Colonic mucosa (tissue), 4 donors: ENCODE measurements at regions not wholly inside any gene's neighbourhood (a gene's known extent, or its start where the extent isn't known, plus 50 kb on each side); places are given as distances from the start of the nearest gene placed in this dataset.

Experiments
- DNase-seq: peaks from one replicate; pipeline ENCODE4 v3.0.0-alpha.2; 2020
- H3K27ac ChIP-seq: fragments of 200-600 bp; one replicate; pipeline ENCODE4 v1.8.0; 2021
- H3K27me3 ChIP-seq: fragments of 200-600 bp; one replicate; pipeline ENCODE4 v1.8.0; 2021
- H3K36me3 ChIP-seq: fragments of 200-600 bp; one replicate; pipeline ENCODE4 v1.8.0; 2021
- H3K4me1 ChIP-seq: fragments of 200-600 bp; one replicate; pipeline ENCODE4 v1.8.0; 2021; ENCODE audit warnings: mild to moderate bottlenecking
- H3K4me3 ChIP-seq: fragments of 200-600 bp; one replicate; pipeline ENCODE4 v1.8.0; 2021
- H3K9ac ChIP-seq, 2 donors: one replicate each; pipeline ENCODE4 v1.7.0; 2013; ENCODE audit warnings: control low read depth in 2 of 2, low read depth in 2 of 2, low read length in 2 of 2
- H3K9me3 ChIP-seq: fragments of 200-600 bp; one replicate; pipeline ENCODE4 v1.8.0; 2021
- intact Hi-C: fragments of 100-400 bp; cut with DNase I; formaldehyde crosslinking; loops from one replicate; pipeline ENCODE4 v1.14.1; 2022
- TF ChIP-seq, protein P1 (sequence below): fragments of 200-600 bp; IDR thresholded peaks from one replicate; pipeline ENCODE4 v1.8.0; 2022; ENCODE audit warnings: antibody characterized with exemption, mild to moderate bottlenecking
- donor health status: healthy.
- donor health status: DM: no; HTN: no; CAD: no.
- donor health status: DM: no; HTN: no; CAD: no.

GRCh38 chrX:34849371-34849770 is 93.2 kb upstream of the FAM47B start:
- Histone ChIP-seq H3K4me3 (no peak overlapping the region), H3K9me3 (no peaks in the 10 kb centered on the region), H3K27me3 (no peaks in the 10 kb centered on the region), H3K9ac (no peak overlapping the region), H3K36me3 (no peaks in the 10 kb centered on the region), H3K4me1 (no peaks in the 10 kb centered on the region), H3K27ac (no peak overlapping the region)
- no peak for DNase-seq
- intact Hi-C loops = no loop called here
- TF ChIP-seq, protein P1, sequence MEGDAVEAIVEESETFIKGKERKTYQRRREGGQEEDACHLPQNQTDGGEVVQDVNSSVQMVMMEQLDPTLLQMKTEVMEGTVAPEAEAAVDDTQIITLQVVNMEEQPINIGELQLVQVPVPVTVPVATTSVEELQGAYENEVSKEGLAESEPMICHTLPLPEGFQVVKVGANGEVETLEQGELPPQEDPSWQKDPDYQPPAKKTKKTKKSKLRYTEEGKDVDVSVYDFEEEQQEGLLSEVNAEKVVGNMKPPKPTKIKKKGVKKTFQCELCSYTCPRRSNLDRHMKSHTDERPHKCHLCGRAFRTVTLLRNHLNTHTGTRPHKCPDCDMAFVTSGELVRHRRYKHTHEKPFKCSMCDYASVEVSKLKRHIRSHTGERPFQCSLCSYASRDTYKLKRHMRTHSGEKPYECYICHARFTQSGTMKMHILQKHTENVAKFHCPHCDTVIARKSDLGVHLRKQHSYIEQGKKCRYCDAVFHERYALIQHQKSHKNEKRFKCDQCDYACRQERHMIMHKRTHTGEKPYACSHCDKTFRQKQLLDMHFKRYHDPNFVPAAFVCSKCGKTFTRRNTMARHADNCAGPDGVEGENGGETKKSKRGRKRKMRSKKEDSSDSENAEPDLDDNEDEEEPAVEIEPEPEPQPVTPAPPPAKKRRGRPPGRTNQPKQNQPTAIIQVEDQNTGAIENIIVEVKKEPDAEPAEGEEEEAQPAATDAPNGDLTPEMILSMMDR = no peak

DNA sequence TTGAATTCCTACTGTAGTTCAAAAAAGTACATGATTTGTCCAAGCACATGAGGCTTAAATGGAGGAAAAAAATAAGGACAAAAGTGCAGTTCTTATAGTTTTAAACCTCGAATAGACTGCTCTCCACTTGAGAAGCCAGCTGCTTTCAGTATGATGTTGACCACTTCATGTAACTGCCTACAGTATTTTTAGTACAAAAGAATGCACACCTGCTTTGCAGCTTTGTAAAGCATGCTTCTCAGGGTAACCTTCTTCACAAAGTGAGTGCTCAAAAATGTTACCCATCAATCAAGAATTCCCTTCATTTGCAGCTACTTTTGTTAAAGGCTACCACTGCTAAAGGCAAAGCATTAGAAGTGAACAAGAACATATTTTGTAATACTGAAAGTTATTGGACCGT is 83.4 kb upstream of the FAM47B start:
- intact Hi-C loops = no loop called here
- H3K27me3 ChIP-seq = no peaks in the 10 kb centered on the region
- H3K9me3 ChIP-seq = no peaks in the 10 kb centered on the region
- no peaks in the 10 kb centered on the region for H3K4me1 ChIP-seq
- TF ChIP-seq, protein P1 = no peak
- no peak for DNase-seq
- H3K36me3 ChIP-seq = no peaks in the 10 kb centered on the region
- H3K9ac ChIP-seq = no peak overlapping the region
- no peak overlapping the region for H3K4me3 ChIP-seq
- no peak overlapping the region for H3K27ac ChIP-seq

DNA sequence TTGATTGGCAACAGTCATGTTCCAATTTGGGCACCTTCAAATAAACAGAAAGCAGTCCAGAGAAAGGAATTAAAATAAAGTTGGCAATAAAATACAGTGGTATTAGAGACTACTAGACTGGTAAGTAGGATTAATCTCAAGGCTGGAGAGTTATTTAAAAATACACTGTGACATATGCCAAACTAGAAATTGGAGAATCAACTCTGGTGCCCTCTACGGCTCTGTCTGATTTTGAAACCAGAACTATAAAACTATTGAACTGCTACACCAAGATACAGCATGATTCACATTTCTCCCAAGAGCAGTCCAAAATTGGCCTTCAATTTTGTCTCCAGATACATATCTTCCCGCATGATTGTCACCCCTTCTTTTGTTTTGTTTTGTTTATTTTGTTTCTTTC is 78.7 kb upstream of the FAM47B start:
- Histone ChIP-seq H3K9ac (no peak overlapping the region), H3K9me3 (no peaks in the 10 kb centered on the region), H3K27me3 (no peaks in the 10 kb centered on the region), H3K36me3 (no peaks in the 10 kb centered on the region), H3K4me1 (no peaks in the 10 kb centered on the region), H3K27ac (no peak overlapping the region), H3K4me3 (no peak overlapping the region)
- intact Hi-C loops = no loop called here
- TF ChIP-seq, protein P1 = no peak
- no peak for DNase-seq

GRCh38 chrX:34866646-34867045 is 76.0 kb upstream of the FAM47B start:
- no peaks in the 10 kb centered on the region for H3K36me3 ChIP-seq
- H3K27ac ChIP-seq = no peak overlapping the region
- H3K9me3 ChIP-seq = no peaks in the 10 kb centered on the region
- no peak overlapping the region for H3K9ac ChIP-seq
- H3K4me3 ChIP-seq = no peak overlapping the region
- DNase-seq = no peak
- TF ChIP-seq, protein P1 = no peak
- H3K4me1 ChIP-seq = no peaks in the 10 kb centered on the region
- intact Hi-C loops = no loop called here
- no peaks in the 10 kb centered on the region for H3K27me3 ChIP-seq

DNA sequence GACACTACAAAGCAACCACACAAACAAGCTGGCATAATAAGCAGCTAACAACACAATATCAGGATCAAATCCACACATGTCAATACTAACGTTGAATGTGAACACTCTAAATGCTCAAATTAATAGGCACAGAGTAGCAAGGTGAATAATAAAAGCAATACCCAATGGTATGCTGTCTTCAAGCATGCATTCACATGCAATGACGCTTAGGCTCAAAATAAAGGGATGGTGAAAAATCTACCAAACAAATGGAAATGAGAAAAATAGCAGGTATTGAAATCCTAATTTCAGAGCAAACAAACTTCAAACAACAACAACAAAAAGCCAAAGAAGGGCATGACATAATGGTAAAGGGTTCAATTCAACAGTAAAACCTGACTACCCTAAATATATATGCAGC is 74.0 kb upstream of the FAM47B start:
- intact Hi-C loops = no loop called here
- H3K4me3 ChIP-seq = no peak overlapping the region
- H3K36me3 ChIP-seq = no peaks in the 10 kb centered on the region
- H3K27me3 ChIP-seq = no peaks in the 10 kb centered on the region
- no peak overlapping the region for H3K9ac ChIP-seq
- DNase-seq = no peak
- H3K4me1 ChIP-seq = no peaks in the 10 kb centered on the region
- H3K27ac ChIP-seq = no peak overlapping the region
- TF ChIP-seq, protein P1 = no peak
- H3K9me3 ChIP-seq = no peaks in the 10 kb centered on the region
